AML-193 (cell line): ENCODE measurements at regions not wholly inside any gene's neighbourhood (a gene's known extent, or its start where the extent isn't known, plus 50 kb on each side); places are given as distances from the start of the nearest gene placed in this dataset.

Experiments
- DNase-seq, 2 experiments: peaks; one replicate each; lab custom pipeline; 2025; lab: John Stamatoyannopoulos, UW

DNA sequence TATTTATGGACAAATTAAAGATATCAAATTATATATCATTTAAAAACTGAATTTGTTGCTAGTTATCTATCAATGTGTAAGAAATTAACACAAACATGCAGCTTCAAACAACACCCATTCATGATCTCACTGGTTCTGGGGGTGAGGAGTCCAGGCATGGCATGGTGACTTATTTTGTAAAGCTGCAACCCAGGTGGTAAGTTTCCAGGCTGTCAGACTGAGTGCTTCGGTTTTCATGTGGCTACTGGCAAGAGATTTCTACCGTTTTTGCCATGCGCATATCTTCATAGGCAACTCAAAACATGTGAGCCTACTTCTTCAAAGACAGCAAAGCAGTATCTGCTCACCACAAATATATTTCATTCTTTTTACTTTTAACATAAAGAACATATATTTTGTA is 364.3 kb upstream of the BCHE start:
- no peak for DNase-seq

DNA sequence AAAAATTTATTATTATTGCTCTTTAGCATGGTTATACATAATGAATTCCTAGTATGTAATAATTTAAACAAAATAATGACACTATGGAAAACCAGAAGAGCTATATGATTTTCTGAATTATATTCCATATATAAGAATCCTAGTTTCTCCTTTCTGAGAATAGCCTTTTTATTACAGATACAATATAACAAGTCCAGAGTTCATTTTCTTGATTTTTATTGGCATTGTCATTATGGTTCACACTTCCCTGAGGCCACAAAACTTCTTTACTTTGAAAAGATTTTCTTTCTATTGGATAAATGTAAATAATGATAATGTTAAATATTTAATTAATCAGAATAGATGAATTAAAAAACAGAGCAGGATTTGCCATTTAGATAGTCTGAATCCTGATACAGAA is 362.3 kb upstream of the BCHE start:
- DNase-seq, result no peak

DNA sequence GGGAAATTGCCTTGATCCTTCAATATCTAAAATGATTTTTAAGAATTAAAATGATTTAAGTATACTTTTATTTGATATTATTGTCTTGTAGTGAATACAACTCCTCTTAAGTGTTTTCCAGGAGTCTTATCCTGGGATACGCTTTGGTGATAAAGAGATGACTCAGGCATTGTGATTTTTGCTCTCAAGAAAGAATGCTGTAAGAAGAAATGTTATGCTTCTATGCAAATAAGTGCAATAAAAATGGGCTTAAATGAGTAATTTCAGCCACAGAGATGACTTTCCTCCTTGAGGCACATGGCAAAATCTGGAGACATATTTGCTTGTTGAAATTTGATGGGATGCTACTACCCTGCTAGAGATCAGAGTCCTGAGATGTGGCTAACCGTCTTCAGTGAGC is 358.6 kb upstream of the BCHE start:
- DNase-seq, result no peak

DNA sequence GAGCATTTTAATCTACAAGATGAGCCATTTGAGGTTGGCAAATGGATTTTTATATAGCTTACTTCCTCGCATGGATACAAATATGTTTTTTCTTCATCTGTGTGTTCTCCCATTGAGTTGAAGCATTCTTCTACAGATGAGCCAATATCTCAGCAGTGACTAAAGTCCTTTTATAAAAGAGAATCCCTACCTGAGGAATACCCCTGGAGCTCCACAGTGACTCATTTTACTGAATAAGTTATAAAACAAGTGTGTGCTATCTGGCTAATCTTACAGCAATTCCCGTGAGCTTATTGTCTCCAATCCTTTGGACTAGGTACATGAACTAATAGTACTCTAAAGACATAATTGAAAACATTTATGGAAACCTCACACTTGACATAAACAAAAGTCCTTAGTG is 354.2 kb upstream of the BCHE start:
- no peak for DNase-seq

DNA sequence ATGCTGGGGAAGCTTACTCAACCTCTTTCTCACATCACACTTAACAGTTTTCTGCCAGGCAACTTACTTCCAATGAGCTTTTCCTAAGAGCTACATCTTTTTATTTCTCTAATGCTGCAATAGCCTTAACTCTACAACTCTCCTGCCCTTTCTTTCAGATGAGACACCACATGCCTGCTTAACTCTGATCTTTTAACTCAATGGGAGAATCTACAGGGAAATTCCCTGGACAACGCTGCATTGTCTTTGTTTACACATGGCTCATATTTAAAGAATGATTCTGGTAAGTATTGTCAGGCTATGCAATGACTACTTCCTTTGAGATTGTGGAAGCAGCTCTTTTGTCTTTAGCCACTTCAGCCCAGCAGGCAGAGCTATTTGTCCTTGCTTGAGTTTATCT is 353.1 kb upstream of the BCHE start:
- no peak for DNase-seq

DNA sequence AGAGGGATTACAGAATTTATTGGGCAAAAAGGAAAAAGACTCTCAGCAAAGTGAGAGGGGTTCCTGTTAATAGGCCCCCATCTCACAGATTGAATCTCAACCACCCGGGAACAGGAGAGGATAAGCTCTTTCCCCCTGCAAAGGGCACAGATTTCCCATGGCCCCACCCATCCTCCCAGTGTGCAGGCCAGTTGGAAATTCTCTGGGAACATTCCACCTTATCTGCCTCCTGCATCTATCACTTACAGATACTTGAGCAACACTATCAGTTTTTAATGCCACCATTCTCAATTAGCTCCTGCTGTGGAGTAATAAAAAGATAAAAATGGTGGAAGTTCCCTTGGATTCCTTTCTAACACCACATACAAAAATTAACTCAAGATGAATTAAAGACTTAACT is 350.0 kb upstream of the BCHE start:
- DNase-seq, result no peak

DNA sequence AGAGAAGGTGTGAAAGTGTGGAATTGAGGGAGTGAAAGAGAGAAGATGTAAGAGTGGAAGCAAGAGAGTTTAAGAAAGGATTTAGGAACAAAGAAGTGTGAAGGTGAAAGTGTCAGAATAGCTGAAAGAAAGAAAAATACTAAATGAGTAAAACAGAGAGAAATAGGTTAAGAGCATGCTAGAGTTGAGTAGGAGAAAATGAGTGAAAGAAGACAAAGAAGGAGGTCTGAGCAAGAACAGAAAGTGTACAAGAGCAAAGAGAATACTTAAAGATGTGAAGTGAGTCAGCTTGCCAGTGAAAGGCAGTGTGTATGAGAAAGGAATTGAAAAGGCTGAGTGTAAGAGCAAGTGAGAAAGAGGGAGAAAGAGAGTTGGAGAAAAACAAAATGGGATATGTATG is 348.8 kb upstream of the BCHE start:
- DNase-seq, result no peak

DNA sequence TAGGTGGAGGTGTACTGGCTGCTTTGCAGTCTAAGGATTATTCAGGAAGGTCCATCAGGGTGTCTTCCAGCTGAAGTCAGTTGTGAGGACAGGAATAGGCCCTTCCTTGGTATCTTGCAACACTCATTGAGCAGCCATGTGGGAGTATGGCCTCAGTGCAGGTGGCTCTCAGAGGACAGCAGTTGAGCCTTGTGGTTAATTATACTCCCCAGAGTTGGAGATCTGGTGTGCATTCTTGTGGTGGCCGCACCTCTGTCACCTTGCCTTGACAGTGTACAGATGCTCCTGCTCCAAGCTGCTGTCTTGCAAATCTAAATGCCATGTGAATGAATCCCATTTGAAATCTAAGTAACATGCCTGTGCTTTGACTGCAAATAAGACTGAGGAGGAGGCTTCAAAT is 339.9 kb upstream of the BCHE start:
- DNase-seq, result no peak

DNA sequence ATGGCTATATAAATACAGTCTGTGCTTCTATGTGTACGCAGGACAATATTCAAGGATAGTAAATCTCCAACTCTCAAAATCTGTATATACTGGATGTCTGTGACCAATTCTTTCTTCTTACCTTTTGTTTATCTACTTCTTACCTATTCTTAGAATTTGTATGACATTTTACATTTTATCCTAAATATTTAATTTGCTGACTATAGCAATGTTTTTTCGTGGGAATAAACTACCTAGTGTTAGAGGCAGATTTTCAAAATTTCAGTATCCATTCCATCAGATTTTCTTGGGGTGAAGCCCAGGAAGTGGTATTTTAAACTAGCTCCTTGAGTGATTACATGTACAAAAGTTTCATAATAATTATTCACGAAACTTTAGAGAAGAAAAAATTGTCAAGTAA is 334.5 kb upstream of the BCHE start:
- no peak for DNase-seq

DNA sequence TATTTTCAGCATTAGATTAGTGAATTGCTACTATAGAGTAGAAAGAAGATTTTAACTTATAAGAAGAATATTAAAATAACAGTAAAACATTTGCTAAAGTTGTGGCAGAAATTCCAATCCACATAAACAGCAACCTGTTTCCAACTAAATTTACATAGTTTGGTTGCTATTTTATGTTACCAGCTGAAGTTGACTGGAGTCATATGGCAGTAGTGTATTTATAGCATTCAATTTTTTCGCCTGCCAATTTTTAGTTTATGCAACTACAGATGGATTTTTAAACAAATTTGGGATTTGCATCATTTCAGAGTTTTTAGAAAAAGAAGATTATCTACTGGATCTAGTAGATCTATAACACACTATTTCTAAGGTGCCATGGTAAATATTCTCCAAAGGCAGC is 332.5 kb upstream of the BCHE start:
- no peak for DNase-seq

DNA sequence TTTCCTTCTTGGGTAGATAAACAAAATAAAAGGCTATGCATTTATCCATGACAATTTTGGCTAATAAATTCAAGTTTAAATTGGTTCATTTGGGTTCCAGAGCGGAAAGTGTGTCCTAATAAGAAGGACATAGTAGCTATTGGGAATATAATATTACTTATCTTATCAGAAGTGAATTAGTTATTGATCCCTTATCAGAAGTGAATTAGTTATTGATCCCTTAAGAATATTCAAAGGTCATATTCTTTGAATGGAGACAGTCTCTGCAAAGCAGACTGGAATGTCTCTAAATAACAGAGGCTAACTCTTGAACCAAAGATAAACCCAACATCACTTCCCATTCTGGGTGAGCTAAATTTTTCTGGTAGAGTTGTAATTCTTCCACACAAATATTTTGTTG is 290.7 kb upstream of the BCHE start:
- DNase-seq, result no peak

DNA sequence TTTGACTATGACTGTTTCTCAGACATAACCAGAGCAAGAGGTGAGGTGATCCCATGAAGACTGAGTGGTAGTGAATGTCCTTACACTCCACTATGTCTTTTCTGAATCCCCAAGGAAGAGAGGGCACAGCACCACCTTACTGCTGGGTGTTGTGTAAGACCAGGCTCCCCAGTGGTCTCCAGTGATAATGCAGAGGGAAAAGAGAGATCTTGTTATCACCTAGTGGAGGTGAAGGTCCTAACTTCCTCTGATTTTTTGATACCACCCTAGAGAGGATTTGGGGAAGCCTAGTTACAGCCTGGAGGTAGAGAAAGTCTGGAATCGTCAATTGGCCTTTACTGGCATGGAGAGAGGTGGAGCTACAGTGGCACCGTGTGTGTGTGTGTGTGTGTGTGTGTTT is 288.0 kb upstream of the BCHE start:
- no peak for DNase-seq

DNA sequence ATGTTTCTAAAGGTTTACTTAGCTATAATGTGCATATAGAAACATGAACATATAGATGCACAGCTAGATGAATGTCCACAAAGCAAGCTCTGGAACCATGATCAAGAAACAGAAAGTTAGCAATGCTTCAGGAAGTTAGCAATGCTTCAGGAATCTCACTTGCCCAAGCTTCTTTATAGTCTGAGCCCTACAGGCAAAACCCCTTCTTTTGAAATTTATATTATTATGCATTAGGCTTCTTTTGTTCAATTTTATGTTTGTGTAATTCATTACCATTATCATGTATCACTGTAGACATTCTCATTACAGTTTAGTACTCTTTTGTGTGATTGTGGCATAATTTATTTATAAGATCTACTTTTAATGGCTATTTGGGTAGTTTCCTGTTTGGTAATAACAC is 286.4 kb upstream of the BCHE start:
- no peak for DNase-seq

DNA sequence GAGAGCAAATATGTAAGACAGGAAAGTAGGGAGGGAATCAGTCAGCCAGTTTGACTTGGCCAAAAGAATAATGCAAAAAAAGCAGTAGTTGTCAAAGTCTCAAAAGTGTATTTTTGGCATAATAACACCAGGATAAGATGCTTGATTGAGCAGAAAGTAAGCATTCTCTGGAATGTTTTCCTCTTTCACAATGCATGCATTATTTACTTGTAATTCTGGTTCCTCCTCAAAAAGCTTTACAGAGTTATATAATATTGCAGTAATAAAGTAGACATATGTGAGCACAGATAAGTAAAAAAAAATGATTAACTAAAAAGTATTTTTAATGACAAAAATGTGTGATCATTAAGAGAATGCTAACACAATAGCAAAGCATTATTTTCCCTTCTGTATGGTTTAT is 285.9 kb upstream of the BCHE start:
- no peak for DNase-seq

DNA sequence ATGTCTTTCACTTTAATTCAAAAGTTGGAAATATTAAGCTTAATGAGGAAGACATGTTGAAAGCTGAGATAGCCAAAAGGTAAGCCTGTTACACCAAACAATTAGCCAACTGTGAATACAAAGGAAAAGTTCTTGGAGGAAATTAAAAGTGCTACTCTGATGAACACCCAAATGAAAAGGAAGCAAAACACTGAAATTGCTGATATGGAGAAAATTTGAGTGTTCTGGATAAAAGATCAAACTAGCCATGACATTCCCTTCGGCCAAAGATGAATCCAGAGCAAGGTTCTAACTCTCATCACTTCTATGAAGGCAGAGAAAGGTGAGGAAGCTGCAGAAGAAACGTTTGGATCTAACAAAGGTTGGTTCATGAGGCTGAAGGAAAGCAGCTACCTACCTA is 280.8 kb upstream of the BCHE start:
- DNase-seq, result peak in 1 of 2 experiments; percentile 4

DNA sequence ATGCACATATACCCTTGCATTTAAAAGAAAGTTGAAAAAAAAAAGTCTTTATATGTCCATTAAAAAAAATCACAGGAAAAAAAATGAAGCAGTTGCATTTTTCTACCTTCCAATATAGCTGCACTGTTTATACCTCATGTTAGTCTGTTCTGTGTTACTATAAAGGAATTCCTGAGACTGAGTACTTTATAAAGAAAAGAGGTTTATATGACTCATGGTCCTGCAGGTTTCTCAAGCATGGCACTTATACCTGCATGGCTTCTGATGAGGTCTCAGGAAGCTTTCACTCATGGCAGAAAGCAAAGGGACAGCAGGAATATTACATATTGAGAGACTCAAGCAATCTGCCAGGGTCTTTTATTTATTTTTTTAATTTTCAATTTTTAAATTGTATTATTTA is 277.2 kb upstream of the BCHE start:
- no peak for DNase-seq

DNA sequence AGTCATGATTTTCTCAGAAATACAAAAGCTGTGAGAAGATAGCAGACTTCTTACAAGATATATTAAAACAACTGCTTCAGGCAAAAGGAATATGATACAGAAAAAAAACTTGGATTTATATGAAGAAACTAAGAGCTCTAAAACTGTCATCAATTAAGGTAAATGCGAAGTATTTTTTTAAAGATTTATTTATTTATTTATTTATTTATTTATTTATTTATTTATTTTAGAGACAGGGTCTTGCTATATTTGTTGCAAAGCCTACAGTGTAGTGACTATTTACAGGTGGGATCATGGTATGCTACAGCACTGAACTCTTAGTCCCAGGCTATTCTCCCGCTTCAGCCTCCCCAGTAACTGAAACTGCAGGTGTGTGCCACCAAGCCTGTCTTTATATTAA is 274.3 kb upstream of the BCHE start:
- DNase-seq, result no peak

DNA sequence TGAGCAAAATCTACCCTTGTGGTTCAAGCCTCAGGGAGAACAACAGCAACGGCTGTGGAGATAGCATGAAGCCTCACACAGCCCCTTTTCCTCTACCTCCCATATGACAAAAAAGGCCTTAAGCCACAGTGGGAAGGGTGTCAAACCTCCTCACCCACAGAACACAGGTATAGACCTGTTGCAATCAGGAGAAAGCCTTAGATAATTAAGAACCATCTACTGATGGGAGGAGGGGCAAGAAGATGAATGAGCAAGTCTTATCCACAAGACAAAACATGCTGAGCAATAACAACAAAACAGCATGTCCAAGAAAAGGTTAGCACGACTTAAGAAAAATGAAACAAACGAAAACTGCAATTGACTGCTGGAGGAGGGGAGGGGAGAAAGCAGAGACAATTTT is 272.9 kb upstream of the BCHE start:
- no peak for DNase-seq

DNA sequence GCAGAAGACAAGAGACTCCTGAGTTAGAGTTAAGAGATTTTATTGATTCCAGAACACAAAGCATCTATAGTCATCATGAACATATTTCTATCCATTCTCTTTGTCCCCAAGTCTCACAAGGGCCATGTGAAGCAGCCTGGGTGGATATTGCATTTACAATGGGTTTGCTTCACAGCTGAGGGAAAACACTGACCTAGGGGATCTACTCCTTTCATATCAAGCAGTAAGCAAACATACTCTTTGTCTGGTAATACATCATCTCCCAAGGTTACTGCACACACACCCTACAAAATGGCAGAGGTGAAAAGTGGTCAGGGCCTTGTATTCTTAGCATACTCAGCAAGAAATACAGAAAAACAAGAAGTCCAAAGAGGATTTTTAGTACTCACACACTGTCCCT is 267.7 kb upstream of the BCHE start:
- no peak for DNase-seq

DNA sequence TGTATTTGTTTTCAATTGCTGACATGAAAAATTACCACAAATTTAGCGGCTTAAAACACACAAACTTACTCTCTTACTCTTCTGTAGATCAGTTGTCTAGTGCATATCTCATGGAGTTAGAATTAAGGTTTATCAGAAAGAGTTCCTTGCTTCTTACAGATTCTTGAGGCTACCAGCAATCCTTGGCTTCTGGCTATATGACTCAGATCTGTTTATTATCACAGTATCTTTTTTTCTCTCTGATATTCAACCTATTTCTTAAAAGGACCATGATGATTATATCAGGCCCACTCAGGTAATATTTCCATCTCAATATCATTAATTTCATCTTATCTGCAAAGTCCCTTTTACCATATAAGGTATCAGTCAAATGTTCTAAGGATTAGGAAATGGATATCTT is 263.5 kb upstream of the BCHE start:
- DNase-seq, result no peak

DNA sequence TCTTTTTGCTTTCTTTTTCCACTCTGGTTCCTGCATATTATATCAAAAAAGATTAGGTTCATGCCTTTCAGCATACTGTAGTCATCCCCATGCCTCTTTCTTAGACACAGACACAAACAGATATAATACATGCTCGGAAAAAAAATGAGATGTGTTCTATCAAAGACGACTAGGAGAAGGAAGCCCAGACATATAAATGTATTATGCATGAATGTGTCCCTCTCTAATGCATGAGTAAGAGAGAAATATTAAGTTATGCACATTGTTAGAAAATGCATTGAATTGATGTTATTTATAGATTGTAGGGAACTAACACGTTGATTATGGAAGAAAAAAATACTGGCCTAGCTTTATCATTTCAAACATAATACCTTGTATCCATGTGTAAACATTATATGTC is 252.4 kb upstream of the BCHE start:
- no peak for DNase-seq

DNA sequence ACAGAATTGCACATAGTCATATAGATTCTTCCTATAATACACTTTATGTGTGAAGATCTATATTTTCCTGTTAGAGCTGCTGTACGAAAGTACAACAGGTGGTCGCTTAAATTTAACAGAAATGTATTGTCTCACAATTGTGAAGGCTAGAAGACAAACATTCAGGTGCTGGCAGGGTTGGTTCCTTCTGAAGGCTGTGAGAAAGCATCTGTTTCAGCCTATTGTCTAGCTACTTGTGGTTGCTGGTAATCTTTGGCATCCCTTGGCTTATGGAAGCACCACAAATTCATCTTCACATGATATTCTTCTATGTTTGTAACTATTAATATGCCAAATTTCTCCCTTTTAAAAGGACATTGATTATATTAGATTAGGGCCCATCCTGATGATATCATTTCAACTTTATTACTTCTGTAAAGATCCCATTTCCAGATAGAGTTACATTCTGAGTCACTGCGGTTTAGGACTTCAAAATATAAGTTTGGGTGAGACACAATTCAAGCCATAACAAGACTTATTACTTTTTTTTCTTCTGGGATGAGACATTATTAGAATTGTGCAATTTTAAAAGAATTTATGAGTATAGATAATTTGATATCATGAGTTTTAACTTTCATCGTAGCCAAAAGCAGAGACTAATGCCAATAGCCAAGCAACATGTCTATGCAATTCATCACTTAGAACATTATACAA is 248.1 kb upstream of the BCHE start:
- no peak for DNase-seq

DNA sequence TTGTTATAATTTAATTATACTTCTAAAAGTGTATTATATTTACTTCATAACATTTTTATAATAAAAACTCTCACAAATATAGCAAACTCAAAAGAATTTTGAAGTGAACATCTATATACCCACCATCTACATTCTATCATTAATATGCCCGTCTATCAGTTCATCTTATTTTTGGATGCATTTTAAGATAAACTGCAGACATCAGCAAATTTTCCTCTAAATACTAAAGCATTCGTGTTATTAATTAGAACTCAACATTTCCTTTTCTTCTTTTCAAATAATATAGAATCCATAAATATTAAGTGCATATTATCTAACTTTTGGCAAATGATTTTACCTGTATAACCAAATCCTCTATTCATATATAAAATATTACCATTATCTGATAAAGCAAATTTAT is 242.9 kb upstream of the BCHE start:
- DNase-seq, result no peak

DNA sequence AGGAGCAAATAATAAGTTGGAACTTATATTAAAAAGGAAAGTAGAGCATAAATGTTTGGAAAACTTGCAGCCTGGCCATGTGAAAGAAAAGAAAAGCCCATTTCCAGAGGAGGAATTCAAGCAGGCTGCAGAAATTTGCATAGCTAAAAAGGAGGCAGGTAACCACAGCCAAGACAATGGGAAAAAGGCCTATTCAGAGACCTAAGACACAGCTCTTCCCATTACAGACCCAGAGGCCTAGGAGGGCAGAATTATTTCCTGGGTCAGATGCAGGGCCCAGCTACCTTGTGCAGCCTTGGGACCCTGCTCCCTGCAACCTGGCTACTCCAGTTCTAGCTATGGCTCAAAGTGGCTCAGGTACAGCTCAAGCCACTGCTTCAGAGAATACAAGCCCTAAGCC is 234.6 kb upstream of the BCHE start:
- no peak for DNase-seq

DNA sequence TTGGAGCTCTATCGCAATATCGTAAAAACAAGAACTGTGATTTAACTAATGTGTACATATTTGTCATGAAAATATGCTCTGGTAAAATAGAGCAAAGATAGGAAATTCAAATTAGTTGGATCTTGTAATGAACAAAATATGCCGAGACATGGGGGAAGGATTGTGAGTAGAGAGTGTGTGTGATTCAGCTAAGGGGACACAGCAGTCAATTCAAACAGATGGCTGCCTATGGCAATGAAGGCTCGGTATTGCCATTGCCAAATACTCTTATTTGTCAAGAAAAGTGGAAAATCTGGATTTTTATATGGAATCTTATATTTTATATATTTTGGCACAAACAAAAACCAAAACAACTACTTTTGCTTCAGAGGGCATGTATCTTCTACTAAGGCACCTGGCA is 227.3 kb upstream of the BCHE start:
- DNase-seq, result no peak
